Common myeloid progenitor, CD34-positive (primary cell): ENCODE measurements at regions not wholly inside any gene's neighbourhood (a gene's known extent, or its start where the extent isn't known, plus 50 kb on each side); places are given as distances from the start of the nearest gene placed in this dataset.

Source experiments
- CTCF ChIA-PET: fragments of 350-600 bp; sonication (Branson Sonifier 250); formaldehyde crosslinking; loops from one replicate; lab custom pipeline; 2021; ENCODE audit warnings: antibody characterized with exemption; lab: Charles Lee
- POLR2A ChIA-PET: fragments of 350-600 bp; sonication (Branson Sonifier 250); formaldehyde crosslinking; loops from one replicate; lab custom pipeline; 2021; ENCODE audit warnings: antibody characterized with exemption; lab: Charles Lee
- DNase-seq, 3 donors: peaks; one replicate each; pipeline versions ENCODE4 v3.0.0 to v3.0.0-alpha.2; 2013
- H3K27ac ChIP-seq, 2 experiments: 1 replicate in 1 of 2; 2 replicates in 1 of 2; pipeline ENCODE4 v1.7.0; 2013; ENCODE audit warnings: inconsistent platforms in 2 of 2, low read length in 2 of 2, mild to moderate bottlenecking in 2 of 2, low read depth in 1 of 2, moderate library complexity in 1 of 2; ENCODE audit not compliant: severe bottlenecking in 2 of 2, insufficient read depth in 1 of 2, poor library complexity in 1 of 2
- H3K27me3 ChIP-seq, 5 experiments: replicated peaks in 2 of 5; 1 replicate in 3 of 5; 2 replicates in 2 of 5; pipeline versions ENCODE4 v1.6.1 to v1.7.0; 2013; ENCODE audit warnings: low read length in 4 of 5, mild to moderate bottlenecking in 2 of 5, moderate library complexity in 2 of 5, inconsistent platforms in 1 of 5; ENCODE audit not compliant: insufficient read depth in 5 of 5, control insufficient read depth in 4 of 5
- H3K36me3 ChIP-seq, 4 experiments: 1 replicate in 2 of 4; 2 replicates in 2 of 4; pipeline versions ENCODE4 v1.6.1 to v1.7.0; 2013; ENCODE audit warnings: low read length in 3 of 4, control low read depth in 1 of 4, mild to moderate bottlenecking in 1 of 4; ENCODE audit not compliant: control insufficient read depth in 4 of 4, insufficient read depth in 4 of 4
- H3K4me1 ChIP-seq, 4 experiments: 1 replicate in 3 of 4; 2 replicates in 1 of 4; pipeline versions ENCODE4 v1.6.1 to v1.7.1; 2013; ENCODE audit warnings: low read length in 3 of 4, mild to moderate bottlenecking in 3 of 4, control low read depth in 1 of 4, inconsistent platforms in 1 of 4, moderate library complexity in 1 of 4; ENCODE audit not compliant: control insufficient read depth in 4 of 4, insufficient read depth in 4 of 4; ENCODE audit errors: control extremely low read depth in 1 of 4
- H3K4me3 ChIP-seq, 7 experiments: 1 replicate in 4 of 7; 2 replicates in 3 of 7; pipeline versions ENCODE4 v1.5.1 to v1.7.0; 2013; ENCODE audit warnings: mild to moderate bottlenecking in 7 of 7, low read length in 6 of 7, moderate library complexity in 6 of 7, inconsistent platforms in 2 of 7, low read depth in 2 of 7, control low read depth in 1 of 7; ENCODE audit not compliant: insufficient read depth in 4 of 7, control insufficient read depth in 1 of 7; ENCODE audit errors: extremely low read depth in 1 of 7
- H3K9me3 ChIP-seq, 5 experiments: 1 replicate in 4 of 5; 2 replicates in 1 of 5; pipeline versions ENCODE4 v1.6.1 to v1.7.1; 2013; ENCODE audit warnings: low read length in 4 of 5, mild to moderate bottlenecking in 2 of 5, inconsistent platforms in 1 of 5, low read depth in 1 of 5, moderate library complexity in 1 of 5; ENCODE audit not compliant: control insufficient read depth in 4 of 5, insufficient read depth in 2 of 5; ENCODE audit errors: control extremely low read depth in 1 of 5
- WGBS: methylation state at CpG from one replicate; pipeline ENCODE4 v1.1.5; 2013; ENCODE audit not compliant: insufficient coverage; 5-methylcytosine and 5-hydroxymethylcytosine counted together

GRCh38 chr17:73840829-73841228 is 196.6 kb upstream of the SDK2 start:
- Histone ChIP-seq H3K9me3 (peaks cover 0 to 5% (median 2%) of the 10 kb centered on the region in 5 experiments), H3K36me3 (no peaks in the 10 kb centered on the region), H3K27me3 (no peaks in the 10 kb centered on the region), H3K27ac (no peak overlapping the region), H3K4me1 (peaks cover 0 to 12% (median 6%) of the 10 kb centered on the region in 4 experiments), H3K4me3 (no peak overlapping the region)
- WGBS = 100% methylated on average over 1 of the region's 1 CpG
- CTCF ChIA-PET = interaction anchor here (0.6 to 7.2 kb wide), 6 partner anchors 14 to 1717 kb away, joined by 3 to 35 read pairs (median 4); no protein-coding TSS in a partner anchor
- DNase-seq = no peak
- POLR2A ChIA-PET = no interaction called here

DNA sequence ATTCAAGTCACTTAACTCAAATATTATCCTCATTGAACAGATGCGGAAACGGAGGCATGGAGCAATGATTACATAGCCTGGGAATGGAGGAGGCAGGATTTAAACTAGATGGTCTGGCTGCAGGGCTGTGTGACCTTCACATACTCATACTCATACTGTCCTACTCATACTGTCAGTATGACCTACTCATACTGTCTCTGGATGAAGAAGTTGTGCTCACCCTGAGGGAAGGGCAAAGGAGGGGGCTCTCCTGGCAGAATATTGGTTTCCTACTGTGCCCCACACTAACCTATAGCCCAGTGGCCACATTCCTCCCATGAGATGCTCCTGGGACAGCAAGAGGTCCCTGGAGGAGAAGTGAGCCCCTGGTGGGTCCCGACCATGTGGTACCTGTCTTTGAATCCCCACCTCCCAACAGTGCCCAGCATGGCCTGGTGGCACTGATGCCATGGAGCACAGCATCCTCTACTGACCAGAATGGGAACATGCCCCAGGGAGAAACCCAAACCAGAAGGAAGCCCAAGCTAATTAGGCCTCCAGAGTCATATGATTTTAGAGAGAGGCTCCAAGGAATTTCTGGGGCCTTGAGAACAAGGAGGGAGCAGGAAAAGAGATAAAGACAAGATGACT is 197.3 kb upstream of the SDK2 start:
- ChIA-PET POLR2A (no interaction called here), CTCF (interaction anchor here (0.6 to 7.2 kb wide), 7 partner anchors 9 to 1718 kb away, joined by 3 to 35 read pairs (median 4); no protein-coding TSS in a partner anchor)
- no peak overlapping the region for H3K27ac ChIP-seq
- 56% methylated on average over 1 of the region's 3 CpGs for WGBS
- no peaks in the 10 kb centered on the region for H3K36me3 ChIP-seq
- no peaks in the 10 kb centered on the region for H3K27me3 ChIP-seq
- peaks cover 0 to 5% (median 2%) of the 10 kb centered on the region in 5 experiments for H3K9me3 ChIP-seq
- no peak overlapping the region for H3K4me3 ChIP-seq
- DNase-seq = peak; percentile 23 to 62 (median 54)
- peaks cover 0 to 6% (median 1%) of the 10 kb centered on the region in 4 experiments for H3K4me1 ChIP-seq

DNA sequence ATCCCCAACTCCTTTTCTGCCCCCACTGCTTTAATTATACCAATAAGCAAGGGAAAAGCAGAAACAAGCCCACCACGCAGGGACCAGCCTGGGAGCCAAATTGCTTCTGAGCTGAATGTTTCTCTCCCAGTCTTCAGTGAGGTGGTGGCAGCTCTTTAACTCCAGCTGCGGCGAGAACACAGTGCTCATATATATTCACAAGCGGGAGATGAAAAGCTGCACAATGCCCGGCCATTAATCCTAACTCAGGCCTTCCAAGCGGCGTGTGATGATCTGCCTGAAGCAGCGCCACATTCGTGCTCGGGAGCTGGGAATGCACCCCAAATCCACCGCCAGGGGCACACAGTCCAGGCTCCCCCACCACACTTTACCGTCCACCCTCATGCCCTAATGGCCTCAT is 203.7 kb upstream of the SDK2 start:
- no peak for DNase-seq
- WGBS = 96% methylated on average over 12 of the region's 12 CpGs
- Histone ChIP-seq H3K27me3 (no peaks in the 10 kb centered on the region), H3K4me1 (peaks cover 2 to 15% (median 8%) of the 10 kb centered on the region in 4 experiments), H3K27ac (no peak overlapping the region), H3K4me3 (no peak overlapping the region), H3K9me3 (no peaks in the 10 kb centered on the region), H3K36me3 (no peaks in the 10 kb centered on the region)
- POLR2A ChIA-PET = no interaction called here
- CTCF ChIA-PET = no interaction called here

DNA sequence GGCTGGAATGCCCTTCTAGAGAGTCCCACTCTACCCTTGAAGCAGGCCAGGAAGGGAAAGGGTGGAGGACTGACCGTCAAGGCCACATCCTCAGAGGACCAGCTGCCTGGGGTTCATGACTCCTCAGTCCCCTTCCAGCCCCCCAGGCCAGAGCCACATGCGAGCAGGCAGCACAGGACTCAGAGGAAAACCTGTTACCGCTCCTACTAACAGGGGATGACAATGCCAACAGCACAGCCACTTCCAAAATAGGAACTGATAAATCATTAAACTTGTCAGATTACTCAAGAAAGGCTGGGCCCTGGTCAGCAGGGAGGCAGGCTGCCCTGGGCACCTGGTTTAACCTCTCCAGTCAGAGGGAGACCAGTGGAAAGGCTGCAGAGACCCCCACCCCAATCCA is 206.2 kb upstream of the SDK2 start:
- Histone ChIP-seq H3K36me3 (no peaks in the 10 kb centered on the region), H3K4me1 (peaks cover 2 to 15% (median 8%) of the 10 kb centered on the region in 4 experiments), H3K27ac (no peak overlapping the region), H3K9me3 (peaks cover 0 to 4% (median 0%) of the 10 kb centered on the region in 5 experiments), H3K4me3 (no peak overlapping the region), H3K27me3 (no peaks in the 10 kb centered on the region)
- WGBS = 16% methylated on average over 3 of the region's 3 CpGs
- peak in 2 of 3 donors; percentile 19 to 29 for DNase-seq
- ChIA-PET CTCF (no interaction called here), POLR2A (no interaction called here)

- CTCF ChIA-PET = no interaction called here
- whole genome bisulfite sequencing = 24% methylated on average over 2 of the region's 2 CpGs
- peak; percentile 16 to 76 (median 64) for DNase-seq
- peaks cover 0 to 4% (median 0%) of the 10 kb centered on the region in 5 experiments for H3K9me3 ChIP-seq
- no peak overlapping the region for H3K4me3 ChIP-seq
- H3K27ac ChIP-seq = no peak overlapping the region
- POLR2A ChIA-PET = no interaction called here
- no peaks in the 10 kb centered on the region for H3K27me3 ChIP-seq
- no peaks in the 10 kb centered on the region for H3K36me3 ChIP-seq
- peaks cover 2 to 15% (median 8%) of the 10 kb centered on the region in 4 experiments for H3K4me1 ChIP-seq
Measured at GRCh38 chr17:73851091-73851490, 206.8 kb upstream of the SDK2 start.

DNA sequence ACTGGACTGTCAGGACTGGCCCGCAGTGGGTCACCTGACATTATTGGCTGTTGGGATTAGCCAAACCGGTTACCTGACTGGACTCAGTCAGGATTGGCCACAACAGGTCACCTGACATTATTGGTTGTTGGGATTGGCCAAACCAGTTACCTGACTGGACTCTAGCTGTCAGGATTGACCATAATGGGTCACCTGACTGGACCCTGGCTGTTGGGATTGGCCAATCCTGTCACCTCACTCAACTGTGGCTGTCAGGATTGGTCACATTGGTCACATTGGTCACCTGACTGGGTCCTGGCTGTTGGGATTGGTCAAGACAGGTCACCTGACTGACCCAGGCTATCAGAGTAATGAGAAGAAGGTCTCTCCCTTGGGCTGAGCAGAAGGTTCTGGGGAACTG is 207.7 kb upstream of the SDK2 start:
- Histone ChIP-seq H3K4me3 (no peak overlapping the region), H3K36me3 (no peaks in the 10 kb centered on the region), H3K27ac (no peak overlapping the region), H3K4me1 (peaks cover 2 to 15% (median 8%) of the 10 kb centered on the region in 4 experiments), H3K9me3 (peaks cover 0 to 4% (median 0%) of the 10 kb centered on the region in 5 experiments), H3K27me3 (no peaks in the 10 kb centered on the region)
- ChIA-PET CTCF (interaction anchor here (0.9 kb wide), 1 partner anchor 37 kb away, joined by 3 read pairs; no protein-coding TSS in a partner anchor), POLR2A (no interaction called here)
- no peak for DNase-seq
- 100% methylated on average over 2 of the region's 2 CpGs for WGBS

DNA sequence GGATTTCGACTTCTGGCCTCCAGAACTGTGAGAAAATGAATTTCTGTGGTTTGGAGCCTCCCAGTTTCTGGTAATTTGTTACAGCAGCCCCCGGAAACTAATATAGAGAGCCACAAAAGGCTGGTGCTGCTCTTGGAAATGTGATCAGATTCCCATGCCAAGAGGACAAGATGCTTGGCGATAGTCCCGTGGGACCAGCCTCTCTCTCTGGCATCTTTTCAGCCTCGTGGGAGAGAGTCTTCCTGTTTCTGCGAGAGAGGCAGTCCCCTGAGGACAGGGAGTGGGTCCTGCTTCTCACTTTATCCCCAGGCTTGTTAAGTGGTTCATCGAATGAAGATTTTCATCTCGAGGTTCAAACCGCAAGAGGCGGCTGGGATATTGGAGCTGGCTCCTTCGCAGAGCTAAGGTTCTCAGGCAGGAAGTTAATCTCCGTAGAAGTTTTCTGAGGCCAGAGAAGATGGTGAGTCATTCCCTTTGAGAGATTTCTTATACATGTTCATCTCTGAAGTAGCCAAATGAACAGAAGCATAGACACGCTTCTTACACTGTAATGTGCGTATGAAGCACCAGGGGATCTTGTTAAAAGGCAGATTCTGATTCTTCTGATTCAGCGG is 211.6 kb upstream of the SDK2 start:
- Histone ChIP-seq H3K9me3 (peaks cover 0 to 4% (median 0%) of the 10 kb centered on the region in 5 experiments), H3K36me3 (no peaks in the 10 kb centered on the region), H3K27ac (no peak overlapping the region), H3K27me3 (no peaks in the 10 kb centered on the region), H3K4me1 (peaks cover 2 to 8% (median 3%) of the 10 kb centered on the region in 4 experiments), H3K4me3 (no peak overlapping the region)
- POLR2A ChIA-PET = no interaction called here
- peak in 2 of 3 donors; percentile 11 to 13 for DNase-seq
- WGBS = 91% methylated on average over 15 of the region's 15 CpGs
- CTCF ChIA-PET = no interaction called here
